Muscle of back (tissue), 3 donors: ENCODE measurements at regions not wholly inside any gene's neighbourhood (a gene's known extent, or its start where the extent isn't known, plus 50 kb on each side); places are given as distances from the start of the nearest gene placed in this dataset.
"Not testable (repeated sequence)": the region's sequence is repeated elsewhere in the genome, so short reads cannot be mapped to it uniquely, and the experiment has no call there.

Experiments used
- DNase-seq, 3 donors: peaks; one replicate each; pipeline versions ENCODE4 v3.0.0 to v3.0.0-alpha.2; 2013

DNA sequence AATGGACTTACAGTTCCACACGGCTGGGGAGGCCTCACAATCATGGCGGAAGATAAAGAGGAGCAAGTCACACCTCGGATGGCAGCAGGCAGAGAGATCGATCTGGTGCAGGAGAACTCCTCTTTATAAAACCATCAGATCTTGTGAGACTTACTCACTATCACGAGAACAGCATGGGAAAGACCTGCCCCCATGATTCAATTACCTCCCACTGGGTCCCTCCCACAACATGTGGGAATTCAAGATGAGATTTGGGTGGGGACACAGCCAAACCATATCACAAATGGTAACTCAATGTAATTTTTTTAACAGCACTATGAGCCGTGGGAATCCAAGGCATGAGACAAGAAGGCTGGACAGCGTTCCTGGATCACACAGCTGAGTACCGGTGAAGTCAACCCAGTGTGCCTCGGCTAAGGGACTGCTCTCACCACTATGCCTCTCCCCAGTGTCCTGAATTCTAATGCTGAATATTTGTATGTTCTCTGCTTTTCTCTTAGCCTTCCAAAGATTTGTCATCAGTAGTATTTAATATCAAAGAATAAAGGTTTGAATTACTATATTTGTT is 84.3 kb downstream of the IRS2 start:
- DNase-seq: not testable (repeated sequence)

DNA sequence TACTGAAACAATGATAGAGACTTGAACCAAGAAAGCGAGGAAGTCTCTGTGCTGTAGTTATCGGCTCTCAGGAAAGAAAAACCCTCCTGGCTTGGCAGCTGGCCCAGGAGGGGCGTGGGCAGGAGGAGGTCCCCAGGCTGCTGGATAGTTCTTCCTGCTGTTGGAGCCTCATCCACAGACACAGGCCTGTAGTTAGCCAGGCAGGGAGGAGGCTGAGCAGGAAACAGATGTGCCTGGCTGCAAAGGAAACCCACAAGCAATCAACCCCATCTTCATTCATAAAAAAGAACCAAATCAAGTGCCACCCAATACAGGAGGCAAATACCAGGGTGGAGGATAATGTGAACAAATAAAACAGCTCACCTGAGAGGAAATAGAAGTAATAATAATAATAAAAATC is 86.2 kb downstream of the IRS2 start:
- DNase-seq: peak; percentile 60 to 88 (median 81)

- DNase-seq: no peak
These were observed 86.7 kb downstream of the IRS2 start for GRCh38 chr13:109699628-109700071.

GRCh38 chr13:109698779-109699178 is 87.6 kb downstream of the IRS2 start:
- peak in 1 of 3 donors; percentile 77 for DNase-seq

DNA sequence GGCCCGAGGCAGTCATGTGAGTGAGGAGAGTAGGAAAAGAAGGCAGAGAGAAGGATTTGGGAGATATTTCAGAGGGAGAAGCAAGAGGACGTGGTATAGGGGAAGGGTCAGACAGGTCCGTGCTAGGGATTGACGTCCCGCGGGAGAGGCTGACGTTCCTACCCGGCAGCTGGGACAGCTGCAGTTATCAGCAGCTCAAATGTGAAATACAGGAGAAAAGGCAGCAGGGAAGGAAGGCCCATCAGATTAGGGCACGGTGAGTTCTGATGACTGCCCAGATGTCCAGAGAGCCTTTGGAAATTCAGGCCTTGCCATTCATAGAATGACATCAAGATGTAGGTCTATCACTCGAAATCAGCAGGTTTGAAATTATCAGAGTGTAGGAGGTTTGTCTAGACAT is 88.4 kb downstream of the IRS2 start:
- DNase-seq: no peak

DNA sequence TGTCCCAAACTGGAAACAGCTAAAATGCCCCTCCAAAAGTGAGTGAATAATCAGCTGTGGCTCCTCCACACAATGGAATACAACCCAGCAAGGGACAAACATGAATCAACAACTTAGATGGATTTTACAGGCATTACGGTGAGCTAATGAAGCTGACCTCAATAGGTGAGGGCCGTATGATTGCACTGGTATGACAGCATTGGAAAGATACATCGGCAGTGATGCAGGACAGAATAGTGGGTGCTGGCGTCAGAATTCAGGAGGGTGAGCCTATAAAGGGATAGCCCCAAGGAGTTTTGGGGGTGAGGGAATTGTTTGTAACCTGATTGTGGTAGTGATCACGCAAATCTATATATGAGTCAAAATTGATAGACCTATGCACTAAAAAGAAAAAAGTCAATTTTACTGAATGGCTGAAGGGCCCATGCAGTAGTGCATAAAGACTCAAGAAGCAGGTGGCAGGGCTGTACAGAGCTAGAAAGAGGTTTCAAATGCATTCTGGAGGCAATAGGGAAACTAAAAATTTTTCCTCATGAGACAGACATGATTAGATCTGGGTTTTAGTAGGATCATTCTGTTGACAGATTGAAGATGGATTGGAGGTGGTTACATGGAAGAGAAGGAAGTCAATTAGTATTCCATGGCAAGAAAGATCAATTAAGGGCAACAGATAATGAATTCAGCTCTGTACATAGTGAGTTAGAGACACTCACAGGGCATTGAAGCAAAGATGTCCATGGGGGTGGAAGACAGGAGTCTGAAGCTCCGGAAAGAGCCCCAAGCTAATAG is 90.8 kb downstream of the IRS2 start:
- DNase-seq: no peak

DNA sequence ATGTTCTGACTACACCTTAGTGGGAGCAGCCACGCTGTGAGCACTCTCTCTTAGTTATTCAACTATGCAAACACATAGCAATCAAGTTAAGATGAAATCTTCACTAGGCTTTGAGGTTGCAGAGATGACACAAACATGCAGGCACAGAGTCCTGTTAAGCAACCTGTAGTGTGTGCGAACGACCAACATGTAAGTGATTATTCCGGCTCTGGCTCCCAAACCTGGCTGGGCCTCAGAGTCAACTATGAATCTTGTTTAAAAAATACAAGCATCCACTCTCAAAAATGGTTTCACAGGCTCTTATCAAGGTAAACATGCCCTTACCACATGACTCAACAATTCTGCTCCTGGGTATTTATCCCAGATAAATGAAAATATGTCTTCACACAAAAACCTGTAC is 91.4 kb downstream of the IRS2 start:
- DNase-seq: no peak

- no peak for DNase-seq
These were observed 93.2 kb downstream of the IRS2 start for GRCh38 chr13:109693213-109693612.

- DNase-seq: no peak
These were observed 94.7 kb downstream of the IRS2 start for GRCh38 chr13:109691689-109692088.

DNA sequence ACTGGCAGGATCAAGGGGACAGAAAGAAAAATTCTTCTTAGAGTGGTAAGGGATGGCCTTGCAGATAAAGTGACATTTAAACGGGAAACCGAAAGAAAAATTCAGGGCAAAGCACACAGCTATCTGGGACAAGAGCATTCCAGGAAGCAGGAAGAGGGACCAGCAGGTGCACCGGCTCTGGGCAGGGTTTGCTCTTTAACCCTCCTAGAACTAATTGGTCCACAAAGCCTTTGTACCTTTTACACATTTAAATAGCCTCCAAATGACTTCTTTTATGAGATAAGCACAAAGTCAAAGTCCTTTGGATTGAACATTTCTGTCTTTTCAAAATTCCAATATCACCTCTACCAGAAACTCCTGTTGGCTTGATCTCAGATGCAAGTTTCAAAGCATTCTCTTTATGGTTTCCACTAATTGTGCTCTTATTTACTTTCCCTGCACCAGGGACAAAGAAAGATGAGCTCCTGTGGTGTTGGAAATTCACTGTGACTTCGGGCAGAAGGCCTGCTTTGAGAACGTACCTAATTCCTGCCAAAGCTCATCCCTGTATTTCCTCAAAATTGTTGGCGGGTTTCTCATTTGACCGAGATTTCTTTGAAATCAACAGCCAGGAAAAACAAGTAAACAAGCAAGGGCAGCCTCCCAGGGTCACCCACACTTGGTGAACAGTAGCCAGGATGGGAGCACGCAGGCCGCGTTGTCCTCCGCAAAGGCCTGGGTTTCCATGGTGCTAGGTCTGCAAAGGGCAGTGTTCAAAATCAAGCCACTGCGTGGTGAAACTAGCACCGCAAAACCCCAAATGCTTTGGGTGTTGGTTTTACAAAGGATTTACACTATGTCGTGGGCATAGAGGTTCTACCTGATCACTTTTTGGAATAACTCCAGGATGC is 98.6 kb downstream of the IRS2 start:
- DNase-seq: no peak

DNA sequence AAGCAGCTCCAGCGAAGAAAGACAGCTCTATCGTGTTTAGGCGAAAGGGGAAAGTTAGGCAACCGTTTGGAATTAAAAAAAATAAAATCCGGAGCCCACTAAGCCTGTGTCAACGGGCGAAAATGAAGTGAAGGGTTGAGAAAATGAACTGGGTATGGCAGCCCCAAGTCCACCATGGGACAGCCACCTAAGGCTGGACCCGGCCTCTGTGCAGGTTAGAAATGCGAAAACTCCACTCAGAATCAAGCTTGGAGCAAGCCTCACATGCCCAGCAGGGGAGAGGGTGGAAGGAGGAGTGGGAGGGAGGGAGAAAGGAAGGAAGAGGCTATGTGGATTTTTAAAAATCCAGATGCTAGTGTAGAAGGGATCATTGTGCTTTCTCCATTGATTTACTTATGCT is 101.2 kb downstream of the IRS2 start:
- DNase-seq: no peak

- peak; percentile 13 to 77 (median 57) for DNase-seq
These were observed 101.6 kb downstream of the IRS2 start for GRCh38 chr13:109684824-109685202.

DNA sequence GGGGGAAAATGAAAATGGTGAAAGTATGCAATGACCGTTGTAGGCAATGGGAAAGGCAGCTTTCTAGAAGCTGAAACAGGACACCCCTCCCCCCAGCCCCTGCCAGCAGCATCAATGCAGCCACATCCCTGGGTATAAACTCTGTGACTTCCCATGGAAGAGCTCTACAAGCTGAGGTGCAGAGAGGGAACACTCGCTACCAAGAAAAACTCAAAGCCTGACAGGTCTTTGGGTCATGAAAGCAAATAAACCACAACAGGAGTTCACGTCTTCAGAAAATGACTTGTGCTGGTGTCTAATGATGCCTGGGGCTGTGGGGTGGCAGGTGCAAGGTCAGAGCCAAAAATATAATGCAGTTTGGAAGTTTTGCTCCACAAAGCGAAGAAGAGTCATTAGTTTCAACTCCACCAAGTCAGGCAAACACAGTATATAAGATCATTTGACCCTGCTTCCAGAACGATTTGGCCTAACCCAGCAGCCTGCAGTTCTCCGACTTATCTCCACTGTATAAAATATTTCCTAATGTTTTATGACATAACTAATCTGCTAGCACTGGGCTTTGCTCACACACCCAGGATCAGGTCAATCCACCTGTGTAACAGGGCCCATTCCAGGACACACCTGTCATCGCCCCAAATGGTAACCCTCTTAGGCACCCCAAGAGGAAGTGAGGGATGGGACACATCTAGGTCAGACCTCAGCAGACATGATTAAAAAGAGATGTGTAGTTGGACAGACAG is 102.1 kb downstream of the IRS2 start:
- DNase-seq: no peak

DNA sequence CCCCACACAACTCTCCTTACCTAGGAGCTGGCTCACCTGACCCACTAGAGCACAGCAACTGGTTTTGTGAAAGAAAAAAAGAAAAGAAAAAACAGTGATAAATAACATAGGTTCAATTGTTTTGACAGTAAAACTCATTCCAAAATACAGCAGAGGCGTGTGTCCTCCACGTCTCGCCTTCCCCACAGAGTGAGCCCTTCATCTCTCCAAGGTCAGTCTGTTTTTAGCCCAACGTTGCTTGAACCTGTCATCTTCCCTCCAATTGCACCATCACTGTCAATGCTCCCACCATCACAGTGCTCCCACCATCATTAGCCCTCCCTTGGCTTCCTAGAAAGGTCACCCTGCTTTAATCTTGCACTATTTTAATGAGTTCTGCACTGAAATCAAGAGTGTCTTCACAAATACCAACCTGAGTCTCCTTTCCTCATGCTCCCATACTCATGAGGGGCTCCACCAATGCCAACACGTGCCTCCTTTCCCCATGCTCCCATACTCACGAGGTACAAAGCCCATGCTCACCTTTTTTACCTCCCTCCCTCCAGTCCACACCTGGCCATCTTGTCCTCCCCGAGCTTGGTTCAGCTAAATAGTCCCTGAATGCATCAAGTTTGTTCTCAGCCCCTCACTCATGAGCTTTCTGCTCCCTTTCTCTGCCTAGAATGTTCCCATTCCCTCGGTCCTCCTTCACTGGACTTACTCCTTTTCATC is 103.7 kb downstream of the IRS2 start:
- DNase-seq: no peak

DNA sequence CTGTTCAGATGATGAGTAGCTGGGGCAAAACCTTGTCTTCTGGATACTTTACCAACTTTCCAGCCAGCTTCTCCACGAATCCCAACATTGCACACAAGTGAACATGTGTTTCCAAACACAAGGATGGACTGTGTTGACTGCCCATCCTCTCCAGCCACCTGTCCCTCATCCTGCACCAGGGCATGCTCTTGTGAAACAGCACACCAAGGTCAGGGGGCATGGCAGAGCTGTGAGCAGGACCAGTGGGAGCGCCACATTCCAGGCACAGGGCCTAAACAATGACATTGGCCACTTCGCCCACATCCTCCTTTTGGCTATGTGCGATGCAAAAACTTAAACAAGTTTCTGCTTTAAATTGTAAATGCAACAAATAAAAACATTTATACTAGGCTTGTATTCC is 105.5 kb downstream of the IRS2 start:
- DNase-seq: no peak

- no peak for DNase-seq
These were observed 106.1 kb downstream of the IRS2 start for GRCh38 chr13:109680288-109680687.

DNA sequence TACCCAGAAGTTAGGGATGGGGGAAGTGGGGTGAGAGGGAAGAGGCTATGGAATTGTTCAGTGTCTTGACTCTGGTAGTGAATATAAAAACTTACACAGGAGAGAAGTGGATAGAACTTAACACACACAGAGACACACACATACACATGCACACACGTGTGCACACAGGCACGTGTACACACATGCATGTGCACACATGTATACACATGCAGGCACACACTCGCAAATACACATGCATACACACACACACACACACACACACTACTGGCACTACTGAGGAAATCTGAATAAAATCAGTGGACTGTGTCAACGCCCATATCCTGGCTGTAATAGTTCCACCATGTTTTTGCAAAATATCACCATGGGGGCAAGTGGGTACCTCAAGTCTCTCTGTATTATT is 107.9 kb downstream of the IRS2 start:
- no peak for DNase-seq

DNA sequence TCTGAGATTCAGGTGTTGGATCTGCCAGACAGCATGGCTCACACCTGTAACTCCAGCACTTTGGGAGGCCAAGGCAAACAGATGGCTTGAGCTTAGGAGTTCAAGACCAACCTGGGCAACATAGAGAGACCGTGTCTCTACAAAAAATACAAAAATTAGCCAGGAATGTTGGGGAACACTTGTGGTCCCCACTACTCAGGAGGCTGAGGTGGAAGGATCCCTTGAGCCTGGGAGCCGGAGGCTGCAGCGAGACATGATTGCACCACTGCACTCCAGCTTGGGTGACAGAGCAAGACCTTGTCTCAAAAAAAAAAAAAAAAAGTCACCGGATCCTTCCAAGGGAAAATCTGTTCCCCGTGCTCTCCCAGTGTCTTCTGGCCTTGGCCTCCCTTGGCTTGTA is 109.2 kb downstream of the IRS2 start:
- no peak for DNase-seq

GRCh38 chr13:109673477-109673876 is 112.9 kb downstream of the IRS2 start:
- DNase-seq: no peak

DNA sequence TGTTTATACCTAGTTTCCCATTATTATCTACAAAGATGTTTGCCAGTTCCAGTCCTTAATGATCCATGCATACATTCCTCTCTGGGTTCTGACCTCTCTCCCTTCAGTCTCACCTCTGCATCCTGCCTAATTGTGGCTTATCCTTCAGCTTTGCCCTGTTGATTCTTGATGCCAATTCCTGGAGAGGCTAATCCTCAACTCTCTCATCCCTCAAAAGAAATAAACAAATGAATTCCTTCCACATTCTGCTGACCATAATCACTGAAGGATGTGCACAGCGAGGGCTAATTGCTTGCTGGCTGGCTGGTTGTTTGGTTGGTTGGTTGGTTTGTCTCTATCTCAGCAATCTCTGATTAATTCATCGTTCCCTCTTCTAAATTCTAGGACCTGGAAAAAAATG is 113.8 kb downstream of the IRS2 start:
- no peak for DNase-seq

DNA sequence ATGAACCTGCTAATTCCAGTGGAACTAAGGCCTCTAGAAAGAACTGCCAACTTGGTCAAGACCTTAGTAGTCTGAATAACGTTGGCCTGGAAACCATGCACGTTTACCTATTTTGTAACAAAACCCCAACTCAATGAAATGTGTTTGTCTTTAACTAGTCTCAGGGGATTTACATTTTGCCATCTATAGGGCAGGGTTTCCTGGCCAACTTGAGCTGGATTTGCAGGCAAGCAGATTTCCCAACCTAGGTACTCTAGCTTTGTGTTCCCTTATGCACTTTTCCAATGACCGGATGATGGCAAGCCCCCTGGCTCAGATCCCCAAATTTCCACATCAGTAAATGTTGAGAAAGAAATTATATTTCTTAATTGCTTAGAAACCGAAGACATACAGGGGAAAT is 114.5 kb downstream of the IRS2 start:
- no peak for DNase-seq
